ENCODE measurements at regions not wholly inside any gene's neighbourhood (a gene's known extent, or its start where the extent isn't known, plus 50 kb on each side); places are given as distances from the start of the nearest gene placed in this dataset.

GRCh38 chr15:69505956-69506556, 53.4 kb downstream of the RPLP1 start:
- no peak for DNase-seq

- DNase-seq: no peak
These were observed 56.0 kb downstream of the RPLP1 start for GRCh38 chr15:69508659-69509058.

GRCh38 chr15:69509131-69509530, 56.5 kb downstream of the RPLP1 start:
- no peak for DNase-seq

- DNase-seq: no peak
These were observed 57.9 kb downstream of the RPLP1 start for GRCh38 chr15:69510556-69510955.

- no peak for DNase-seq
These were observed 58.4 kb downstream of the RPLP1 start for GRCh38 chr15:69511015-69511414.

- DNase-seq: no peak
These were observed 59.2 kb downstream of the RPLP1 start for GRCh38 chr15:69511716-69512340.

- DNase-seq: no peak
These were observed 60.9 kb downstream of the RPLP1 start for GRCh38 chr15:69513450-69513960.

GRCh38 chr15:69513986-69514385, 61.4 kb downstream of the RPLP1 start:
- no peak for DNase-seq

GRCh38 chr15:69515508-69515907, 62.9 kb downstream of the RPLP1 start:
- no peak for DNase-seq

GRCh38 chr15:69515926-69516325, 63.3 kb downstream of the RPLP1 start:
- no peak for DNase-seq

GRCh38 chr15:69517052-69517451, 64.4 kb downstream of the RPLP1 start:
- no peak for DNase-seq

GRCh38 chr15:69518806-69519205, 66.2 kb downstream of the RPLP1 start:
- no peak for DNase-seq

GRCh38 chr15:69520067-69520466, 67.4 kb downstream of the RPLP1 start:
- DNase-seq: no peak

- no peak for DNase-seq
These were observed 69.7 kb downstream of the RPLP1 start for GRCh38 chr15:69522361-69522760.

- peak; percentile 55 for DNase-seq
These were observed 70.7 kb downstream of the RPLP1 start for GRCh38 chr15:69523010-69524001.

GRCh38 chr15:69524296-69524695, 71.7 kb downstream of the RPLP1 start:
- DNase-seq: no peak

GRCh38 chr15:69524814-69525213, 72.2 kb downstream of the RPLP1 start:
- DNase-seq: no peak

- DNase-seq: no peak
These were observed 72.9 kb downstream of the RPLP1 start for GRCh38 chr15:69525543-69525942.

- DNase-seq: no peak
These were observed 73.8 kb downstream of the RPLP1 start for GRCh38 chr15:69526081-69527061.

- no peak for DNase-seq
These were observed 76.5 kb downstream of the RPLP1 start for GRCh38 chr15:69529141-69529540.

- no peak for DNase-seq
These were observed 77.5 kb downstream of the RPLP1 start for GRCh38 chr15:69529961-69530633.

Data from NCI-H1417 treated with DMSO at 0.1 percent for 48 hours (cell line).